Activated T-cell treated with anti-CD3 and anti-CD28 coated beads, Interleukin-2, amount 50 U/mL, for 72 hours (primary cell): ENCODE measurements at regions not wholly inside any gene's neighbourhood (a gene's known extent, or its start where the extent isn't known, plus 50 kb on each side); places are given as distances from the start of the nearest gene placed in this dataset.

Source experiments
- ATAC-seq, 2 donors: fragments of 150-1000 bp; cut with Tn5 transposase; replicated peaks in 1 of 2; 2 replicates each; pipeline ENCODE4 v1.10.0; 2021; ENCODE audit warnings: moderate library complexity in 2 of 2, mild to moderate bottlenecking in 1 of 2
- DNase-seq, 2 donors: peaks; one replicate each; pipeline ENCODE4 v3.0.0; 2021 to 2022; ENCODE audit warnings: mixed read lengths in 1 of 2
- H3K27ac Mint-ChIP-seq: one replicate; pipeline ENCODE4 v1.8.0; 2022; ENCODE audit warnings: mild to moderate bottlenecking, moderate library complexity, mixed read lengths
- H3K27me3 Mint-ChIP-seq: one replicate; pipeline ENCODE4 v1.8.0; 2022; ENCODE audit warnings: low read depth, mixed read lengths
- H3K36me3 Mint-ChIP-seq, 2 donors: one replicate each; pipeline ENCODE4 v1.8.0; 2022; ENCODE audit warnings: mixed read lengths in 2 of 2, mild to moderate bottlenecking in 1 of 2; ENCODE audit not compliant: insufficient read depth in 2 of 2
- H3K4me1 Mint-ChIP-seq: one replicate; pipeline ENCODE4 v1.8.0; 2022; ENCODE audit warnings: low read depth, mixed read lengths
- H3K4me3 Mint-ChIP-seq, 2 donors: one replicate each; pipeline ENCODE4 v1.8.0; 2022; ENCODE audit warnings: mild to moderate bottlenecking in 2 of 2, mixed read lengths in 2 of 2, moderate library complexity in 2 of 2
- H3K9me3 Mint-ChIP-seq, 2 donors: one replicate each; pipeline ENCODE4 v1.8.0; 2022; ENCODE audit warnings: mixed read lengths in 2 of 2

- no peak for ATAC-seq
- H3K27ac Mint-ChIP-seq = no peak overlapping the region
- DNase-seq = no peak
- no peaks in the 10 kb centered on the region for H3K36me3 Mint-ChIP-seq
- H3K27me3 Mint-ChIP-seq = no peaks in the 10 kb centered on the region
- no peak overlapping the region for H3K4me3 Mint-ChIP-seq
- peaks cover 0 to 3% of the 10 kb centered on the region in 2 donors for H3K9me3 Mint-ChIP-seq
- no peaks in the 10 kb centered on the region for H3K4me1 Mint-ChIP-seq
Measured at GRCh38 chr2:125696560-125696959, 959.4 kb upstream of the GYPC start.

GRCh38 chr2:125698280-125698679 is 957.7 kb upstream of the GYPC start:
- DNase-seq (no peak), ATAC-seq (no peak)
- Mint-ChIP-seq H3K4me1 (no peaks in the 10 kb centered on the region), H3K4me3 (no peak overlapping the region), H3K36me3 (no peaks in the 10 kb centered on the region), H3K9me3 (peaks cover 0 to 3% of the 10 kb centered on the region in 2 donors), H3K27ac (no peak overlapping the region), H3K27me3 (no peaks in the 10 kb centered on the region)

GRCh38 chr2:125701070-125701469 is 954.9 kb upstream of the GYPC start:
- Mint-ChIP-seq H3K4me1 (no peaks in the 10 kb centered on the region), H3K27ac (no peak overlapping the region), H3K4me3 (no peak overlapping the region), H3K27me3 (no peaks in the 10 kb centered on the region), H3K9me3 (peaks cover 0 to 3% of the 10 kb centered on the region in 2 donors), H3K36me3 (no peaks in the 10 kb centered on the region)
- ATAC-seq = no peak
- DNase-seq = no peak

GRCh38 chr2:125707611-125708010 is 948.3 kb upstream of the GYPC start:
- Mint-ChIP-seq H3K27me3 (no peaks in the 10 kb centered on the region), H3K4me1 (no peaks in the 10 kb centered on the region), H3K9me3 (peaks cover 2 to 9% of the 10 kb centered on the region in 2 donors), H3K27ac (no peak overlapping the region), H3K36me3 (no peaks in the 10 kb centered on the region), H3K4me3 (no peak overlapping the region)
- ATAC-seq (no peak), DNase-seq (no peak)

- no peak for DNase-seq
- no peak overlapping the region for H3K4me3 Mint-ChIP-seq
- H3K9me3 Mint-ChIP-seq = peaks cover 4 to 15% of the 10 kb centered on the region in 2 donors
- no peaks in the 10 kb centered on the region for H3K36me3 Mint-ChIP-seq
- no peak for ATAC-seq
- H3K4me1 Mint-ChIP-seq = no peaks in the 10 kb centered on the region
- H3K27me3 Mint-ChIP-seq = no peaks in the 10 kb centered on the region
- H3K27ac Mint-ChIP-seq = no peak overlapping the region
Measured at GRCh38 chr2:125710561-125710960, 945.4 kb upstream of the GYPC start.

DNA sequence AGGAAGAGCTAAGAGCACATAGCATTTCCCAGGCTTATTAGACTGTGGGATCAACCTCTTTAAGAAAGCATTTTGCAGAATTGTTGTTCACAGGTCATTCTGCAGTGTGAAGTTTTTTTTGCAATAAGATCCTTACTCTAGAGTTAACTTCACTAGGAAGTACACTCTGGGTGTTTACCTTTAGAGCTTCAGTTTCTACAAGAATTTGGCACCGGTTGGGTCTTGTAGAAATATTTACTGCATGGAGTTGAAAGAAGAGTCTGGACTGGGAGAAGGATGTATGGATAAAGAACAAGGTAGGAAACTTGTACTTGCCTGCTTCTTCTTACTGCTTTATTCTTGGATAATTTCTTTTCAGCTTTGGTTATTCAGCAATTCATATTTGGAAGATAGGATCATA is 944.9 kb upstream of the GYPC start:
- Mint-ChIP-seq H3K4me1 (no peaks in the 10 kb centered on the region), H3K9me3 (peaks cover 4 to 15% of the 10 kb centered on the region in 2 donors), H3K27me3 (no peaks in the 10 kb centered on the region), H3K4me3 (no peak overlapping the region), H3K36me3 (no peaks in the 10 kb centered on the region), H3K27ac (no peak overlapping the region)
- no peak for ATAC-seq
- DNase-seq = no peak

DNA sequence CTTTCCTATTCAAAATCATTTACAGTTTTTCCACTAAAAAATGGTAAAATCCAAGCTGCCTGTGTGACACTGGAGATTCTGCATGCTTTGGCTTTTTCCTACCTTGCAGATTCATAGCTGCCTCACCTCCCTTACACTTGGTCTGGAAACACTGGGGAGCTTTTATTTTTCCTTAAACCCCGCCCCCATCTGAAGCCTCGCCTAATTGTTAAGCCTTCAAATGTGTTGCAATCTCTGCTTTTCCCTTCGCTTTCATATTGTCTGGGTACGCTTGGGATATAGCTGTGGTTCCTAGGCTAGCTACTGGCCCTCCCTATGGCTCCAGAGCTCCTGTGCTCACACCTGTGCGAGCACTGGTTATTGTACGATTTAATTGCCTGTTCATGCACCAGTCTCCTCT is 942.4 kb upstream of the GYPC start:
- no peaks in the 10 kb centered on the region for H3K27me3 Mint-ChIP-seq
- no peak overlapping the region for H3K4me3 Mint-ChIP-seq
- H3K4me1 Mint-ChIP-seq = no peaks in the 10 kb centered on the region
- no peaks in the 10 kb centered on the region for H3K36me3 Mint-ChIP-seq
- DNase-seq (no peak), ATAC-seq (no peak)
- no peak overlapping the region for H3K27ac Mint-ChIP-seq
- H3K9me3 Mint-ChIP-seq = peaks cover 2 to 6% of the 10 kb centered on the region in 2 donors

GRCh38 chr2:125721072-125721721 is 934.8 kb upstream of the GYPC start:
- DNase-seq (no peak), ATAC-seq (no peak)
- no peaks in the 10 kb centered on the region for H3K36me3 Mint-ChIP-seq
- H3K9me3 Mint-ChIP-seq = peaks cover 0 to 2% of the 10 kb centered on the region in 2 donors
- no peak overlapping the region for H3K4me3 Mint-ChIP-seq
- no peak overlapping the region for H3K27ac Mint-ChIP-seq
- H3K27me3 Mint-ChIP-seq = no peaks in the 10 kb centered on the region
- H3K4me1 Mint-ChIP-seq = no peaks in the 10 kb centered on the region

DNA sequence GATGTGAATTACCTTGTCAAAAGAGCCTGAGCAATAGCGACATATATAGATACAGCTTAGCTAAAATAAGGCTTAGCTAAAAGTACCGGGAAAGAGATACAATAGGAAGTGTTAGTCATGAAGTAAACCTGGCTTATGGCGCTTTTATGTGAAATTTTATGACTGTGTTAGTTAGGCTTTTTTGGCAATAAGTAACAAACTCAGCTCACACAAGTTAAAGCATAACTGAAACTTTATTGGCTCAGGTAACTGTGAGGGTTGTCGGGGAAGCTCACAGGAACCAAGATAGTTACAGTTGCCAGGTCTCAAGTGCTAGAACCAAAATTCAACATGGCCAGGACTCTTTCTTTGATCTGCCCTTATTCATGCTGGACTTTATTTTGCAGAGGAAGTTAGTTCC is 925.0 kb upstream of the GYPC start:
- peaks cover 4 to 9% of the 10 kb centered on the region in 2 donors for H3K9me3 Mint-ChIP-seq
- no peaks in the 10 kb centered on the region for H3K4me1 Mint-ChIP-seq
- no peaks in the 10 kb centered on the region for H3K27me3 Mint-ChIP-seq
- ATAC-seq (no peak), DNase-seq (no peak)
- no peak overlapping the region for H3K4me3 Mint-ChIP-seq
- peaks cover 0 to 1% of the 10 kb centered on the region in 2 donors for H3K36me3 Mint-ChIP-seq
- no peak overlapping the region for H3K27ac Mint-ChIP-seq

- ATAC-seq (no peak), DNase-seq (no peak)
- H3K4me3 Mint-ChIP-seq = no peak overlapping the region
- no peaks in the 10 kb centered on the region for H3K4me1 Mint-ChIP-seq
- H3K9me3 Mint-ChIP-seq = peaks cover 5 to 8% of the 10 kb centered on the region in 2 donors
- no peaks in the 10 kb centered on the region for H3K27me3 Mint-ChIP-seq
- H3K27ac Mint-ChIP-seq = no peak overlapping the region
- H3K36me3 Mint-ChIP-seq = peaks cover 3 to 4% of the 10 kb centered on the region in 2 donors
Measured at GRCh38 chr2:125736306-125736705, 919.7 kb upstream of the GYPC start.

- H3K4me3 Mint-ChIP-seq = no peak overlapping the region
- H3K36me3 Mint-ChIP-seq = no peaks in the 10 kb centered on the region
- H3K27ac Mint-ChIP-seq = no peak overlapping the region
- no peak for ATAC-seq
- H3K9me3 Mint-ChIP-seq = peaks cover 4 to 5% of the 10 kb centered on the region in 2 donors
- H3K27me3 Mint-ChIP-seq = no peaks in the 10 kb centered on the region
- no peak for DNase-seq
- H3K4me1 Mint-ChIP-seq = no peaks in the 10 kb centered on the region
Measured at GRCh38 chr2:125745514-125745913, 910.4 kb upstream of the GYPC start.

- Mint-ChIP-seq H3K9me3 (peaks cover 5% of the 10 kb centered on the region in 2 donors), H3K27me3 (no peaks in the 10 kb centered on the region), H3K4me1 (no peaks in the 10 kb centered on the region), H3K4me3 (no peak overlapping the region), H3K27ac (no peak overlapping the region), H3K36me3 (no peaks in the 10 kb centered on the region)
- ATAC-seq = no peak
- no peak for DNase-seq
Measured at GRCh38 chr2:125746321-125747164, 909.4 kb upstream of the GYPC start.

DNA sequence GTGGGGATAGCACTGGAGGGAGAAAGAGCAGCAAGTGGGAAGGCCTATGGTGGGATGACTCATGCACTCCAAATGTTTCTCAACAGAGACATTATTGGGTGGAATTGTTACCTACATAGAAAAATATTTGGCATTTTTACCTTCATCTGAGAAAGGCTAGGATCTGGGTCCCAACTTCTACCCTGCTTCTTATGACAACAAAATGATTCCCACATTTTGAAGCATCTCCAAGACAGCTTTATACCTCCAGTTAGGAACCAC is 908.9 kb upstream of the GYPC start:
- ATAC-seq = no peak
- Mint-ChIP-seq H3K9me3 (peaks cover 5% of the 10 kb centered on the region in 2 donors), H3K27me3 (no peaks in the 10 kb centered on the region)

DNA sequence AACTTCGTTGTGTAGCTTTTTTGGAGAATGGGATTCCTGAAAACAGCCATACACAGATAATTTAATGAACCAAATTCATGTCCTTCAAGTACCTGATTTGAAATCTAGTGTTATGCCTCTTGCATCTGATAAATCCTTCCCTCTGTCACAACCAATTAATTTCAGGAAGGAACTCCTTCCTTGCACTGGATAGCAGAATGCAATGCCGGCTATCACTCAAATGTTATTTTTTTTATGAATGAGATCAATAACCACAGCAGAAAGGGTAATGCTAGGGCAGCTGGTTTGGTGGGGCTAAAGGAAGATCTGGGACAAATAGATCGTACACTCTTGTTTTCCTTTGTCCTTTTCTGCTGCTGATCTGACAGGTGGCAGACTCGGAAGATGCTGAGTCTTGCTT is 899.5 kb upstream of the GYPC start:
- Mint-ChIP-seq H3K9me3 (peaks cover 2 to 5% of the 10 kb centered on the region in 2 donors), H3K27ac (no peak overlapping the region), H3K4me1 (no peaks in the 10 kb centered on the region), H3K4me3 (no peak overlapping the region), H3K27me3 (no peaks in the 10 kb centered on the region), H3K36me3 (peaks cover 0 to 2% of the 10 kb centered on the region in 2 donors)
- ATAC-seq = no peak
- DNase-seq = no peak

More for the DNA sequence above, 908.9 kb upstream of the GYPC start:
- Mint-ChIP-seq H3K36me3 (no peaks in the 10 kb centered on the region), H3K4me3 (no peak overlapping the region), H3K4me1 (no peaks in the 10 kb centered on the region), H3K27ac (no peak overlapping the region)
- DNase-seq = no peak
